ENCODE measurements at regions not wholly inside any gene's neighbourhood (a gene's known extent, or its start where the extent isn't known, plus 50 kb on each side); places are given as distances from the start of the nearest gene placed in this dataset.

DNA sequence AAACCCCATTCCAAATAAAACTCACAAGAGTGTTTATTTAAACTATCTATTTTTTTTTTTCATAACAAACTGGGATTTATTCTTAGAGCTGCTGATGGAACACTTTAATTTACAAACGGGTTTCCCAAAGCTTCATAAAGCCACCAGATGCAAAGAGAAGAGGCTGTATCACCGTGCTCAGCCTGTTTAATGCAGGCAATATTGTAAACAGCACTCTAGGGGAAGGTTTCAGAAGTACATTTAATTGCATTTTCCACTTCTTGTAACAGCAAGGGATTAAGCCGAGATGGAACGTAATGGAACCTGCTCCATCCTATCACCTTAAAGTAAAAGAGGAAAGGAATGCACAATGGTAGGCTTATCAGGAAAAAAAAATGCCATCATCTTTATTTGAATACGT lies 550.6 kb upstream of the ARGLU1 start:
- TF ChIP-seq CTCF (IDR thresholded peaks at IDR 0.05; ENCODE audit: low read depth, low read length, missing control alignments): no peak
- no peak overlapping the region for H3K4me3 ChIP-seq (ENCODE audit: low read depth, low read length)
- no peak for DNase-seq (ENCODE audit: low read depth)

DNA sequence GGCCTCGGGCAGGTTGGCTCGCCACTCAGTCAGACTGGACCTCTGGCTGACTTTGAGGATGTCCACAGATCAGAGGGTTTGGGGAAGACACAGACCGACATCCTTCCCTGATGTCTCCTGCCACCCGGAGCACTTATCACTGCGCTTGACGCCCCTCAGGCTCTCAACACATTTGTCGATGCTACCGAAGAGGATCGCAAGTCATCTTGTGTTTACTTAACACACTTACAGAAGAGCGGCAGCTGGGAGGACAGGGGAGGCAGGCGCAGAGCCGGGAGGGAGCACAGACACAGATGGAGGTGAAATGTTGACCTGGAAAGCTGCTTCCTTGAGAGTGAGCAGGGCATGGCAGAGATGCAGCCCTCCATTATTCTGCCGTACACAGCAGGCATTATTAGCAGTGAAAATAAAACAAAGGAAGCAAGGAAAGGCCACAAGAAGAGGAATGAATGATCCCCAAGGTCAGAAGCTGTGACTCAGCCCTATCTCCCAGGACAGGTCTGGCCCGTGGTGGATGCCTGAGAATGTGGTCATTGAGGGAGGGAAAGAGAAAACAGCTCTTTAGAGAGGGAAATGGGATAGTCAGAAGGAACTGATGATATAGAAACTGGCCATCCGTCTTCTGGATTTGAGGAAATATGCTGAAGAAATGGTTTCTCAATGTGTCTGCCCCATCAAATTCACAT lies 549.5 kb upstream of the ARGLU1 start:
- in situ Hi-C loops (cut with HindIII; ENCODE audit: low sequenced_read_pairs): no loop called here
- no peak for DNase-seq (ENCODE audit: low read depth)
- no peak overlapping the region for H3K4me3 ChIP-seq (ENCODE audit: low read depth, low read length)
- no peak for TF ChIP-seq CTCF (IDR thresholded peaks at IDR 0.05; ENCODE audit: low read depth, low read length, missing control alignments)

More for the DNA sequence above, 550.6 kb upstream of the ARGLU1 start:
- in situ Hi-C loops (cut with HindIII; ENCODE audit: low sequenced_read_pairs): no loop called here

DNA sequence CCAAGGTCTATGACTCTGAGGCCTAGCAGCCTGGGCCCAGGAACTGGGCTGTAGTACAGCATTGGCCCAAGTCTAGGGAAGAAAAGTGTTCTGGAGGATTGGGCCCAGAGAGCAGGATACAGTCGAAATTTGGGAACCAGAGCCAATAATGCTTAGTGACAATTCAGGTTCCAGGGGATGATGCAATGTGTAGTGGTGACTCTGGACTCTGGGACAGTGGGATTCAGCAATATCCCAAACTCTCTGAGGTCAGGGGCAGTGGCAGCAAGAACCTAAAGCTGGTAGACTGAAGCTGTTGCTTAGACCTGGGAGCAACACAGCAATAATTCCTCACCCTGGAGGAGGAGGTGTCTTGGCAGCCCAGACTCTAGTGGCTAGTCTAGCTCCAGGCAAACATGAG lies 545.5 kb upstream of the ARGLU1 start:
- H3K4me3 ChIP-seq (ENCODE audit: low read depth, low read length): no peak overlapping the region
- no peak for TF ChIP-seq CTCF (IDR thresholded peaks at IDR 0.05; ENCODE audit: low read depth, low read length, missing control alignments)
- no peak for DNase-seq (ENCODE audit: low read depth)
- in situ Hi-C loops (cut with HindIII; ENCODE audit: low sequenced_read_pairs): no loop called here

DNA sequence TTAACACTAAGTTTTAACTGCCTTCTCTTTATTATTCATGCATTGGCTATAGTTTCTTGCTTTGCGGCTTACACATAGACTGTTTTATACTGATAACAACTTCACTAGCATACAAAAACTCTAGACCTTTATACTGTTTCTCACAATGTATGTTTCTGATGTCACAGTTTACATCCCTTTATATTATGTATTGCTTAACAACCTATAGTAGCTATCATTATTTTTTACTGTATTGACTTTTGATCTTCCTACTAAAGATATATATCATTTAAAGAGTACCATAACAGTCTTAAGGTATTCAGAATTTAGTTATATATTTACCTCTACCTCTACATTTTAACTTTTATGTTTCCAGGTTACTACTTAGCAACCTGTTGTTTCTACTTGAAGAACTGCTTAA lies 543.3 kb upstream of the ARGLU1 start:
- TF ChIP-seq CTCF (IDR thresholded peaks at IDR 0.05; ENCODE audit: low read depth, low read length, missing control alignments): no peak
- in situ Hi-C loops (cut with HindIII; ENCODE audit: low sequenced_read_pairs): no loop called here
- no peak for DNase-seq (ENCODE audit: low read depth)
- no peak overlapping the region for H3K4me3 ChIP-seq (ENCODE audit: low read depth, low read length)

DNA sequence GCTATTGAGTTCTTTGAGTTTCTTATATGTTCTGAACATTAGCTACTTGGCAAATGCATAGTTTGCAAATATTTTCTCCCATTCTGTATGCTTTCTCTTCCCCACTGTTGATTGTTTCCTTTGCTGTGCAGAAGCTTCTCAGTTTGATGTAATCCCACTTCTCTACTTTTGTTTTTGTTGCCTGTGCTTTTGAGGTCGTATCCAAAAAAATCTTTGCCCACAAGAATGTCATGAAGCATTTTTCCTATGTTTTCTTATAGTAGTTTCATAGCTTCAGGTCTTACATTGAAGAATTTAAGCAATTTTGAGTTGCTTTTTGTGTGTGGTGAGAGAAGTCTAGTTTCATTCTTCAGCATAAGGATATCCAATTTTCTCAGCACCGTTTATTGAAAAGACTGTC lies 536.7 kb upstream of the ARGLU1 start:
- no peak overlapping the region for H3K4me3 ChIP-seq (ENCODE audit: low read depth, low read length)
- peak; percentile 50 for DNase-seq (ENCODE audit: low read depth)
- in situ Hi-C loops (cut with HindIII; ENCODE audit: low sequenced_read_pairs): no loop called here
- TF ChIP-seq CTCF (IDR thresholded peaks at IDR 0.05; ENCODE audit: low read depth, low read length, missing control alignments): no peak

GRCh38 chr13:107102676-107103075 lies 534.7 kb upstream of the ARGLU1 start:
- no peak for TF ChIP-seq CTCF (IDR thresholded peaks at IDR 0.05; ENCODE audit: low read depth, low read length, missing control alignments)
- in situ Hi-C loops (cut with HindIII; ENCODE audit: low sequenced_read_pairs): no loop called here
- no peak for DNase-seq (ENCODE audit: low read depth)
- no peak overlapping the region for H3K4me3 ChIP-seq (ENCODE audit: low read depth, low read length)

Data from astrocyte of the cerebellum (primary cell).